NCI-H2171 treated with DMSO at 0.1 percent for 48 hours (cell line): ENCODE measurements at regions not wholly inside any gene's neighbourhood (a gene's known extent, or its start where the extent isn't known, plus 50 kb on each side); places are given as distances from the start of the nearest gene placed in this dataset.

Source experiments
- DNase-seq: peaks from one replicate; lab custom pipeline; 2025; lab: John Stamatoyannopoulos, UW

- no peak for DNase-seq
Observed at GRCh38 chr4:14841801-14842768, 160.2 kb upstream of the CPEB2 start.

- DNase-seq, result no peak
Observed at GRCh38 chr4:14842964-14843630, 159.2 kb upstream of the CPEB2 start.

GRCh38 chr4:14844061-14844460 lies 158.2 kb upstream of the CPEB2 start:
- no peak for DNase-seq

- DNase-seq, result no peak
Observed at GRCh38 chr4:14848229-14848628, 154.1 kb upstream of the CPEB2 start.

- DNase-seq, result no peak
Observed at GRCh38 chr4:14850455-14851097, 151.7 kb upstream of the CPEB2 start.

GRCh38 chr4:14853176-14853943 lies 148.9 kb upstream of the CPEB2 start:
- no peak for DNase-seq

GRCh38 chr4:14855719-14856061 lies 146.6 kb upstream of the CPEB2 start:
- DNase-seq, result no peak

- no peak for DNase-seq
Observed at GRCh38 chr4:14856062-14856933, 146.0 kb upstream of the CPEB2 start.

- no peak for DNase-seq
Observed at GRCh38 chr4:14856934-14857235, 145.4 kb upstream of the CPEB2 start.

- no peak for DNase-seq
Observed at GRCh38 chr4:14857475-14857874, 144.8 kb upstream of the CPEB2 start.

GRCh38 chr4:14857981-14858380 lies 144.3 kb upstream of the CPEB2 start:
- no peak for DNase-seq

GRCh38 chr4:14862891-14863290 lies 139.4 kb upstream of the CPEB2 start:
- DNase-seq, result no peak

- DNase-seq, result no peak
Observed at GRCh38 chr4:14863418-14864364, 138.6 kb upstream of the CPEB2 start.

GRCh38 chr4:14864365-14865030 lies 137.8 kb upstream of the CPEB2 start:
- no peak for DNase-seq

GRCh38 chr4:14865031-14865366 lies 137.3 kb upstream of the CPEB2 start:
- DNase-seq, result no peak

GRCh38 chr4:14865804-14866203 lies 136.5 kb upstream of the CPEB2 start:
- no peak for DNase-seq

- DNase-seq, result no peak
Observed at GRCh38 chr4:14867847-14868246, 134.4 kb upstream of the CPEB2 start.

- no peak for DNase-seq
Observed at GRCh38 chr4:14868426-14869395, 133.6 kb upstream of the CPEB2 start.
